HG03159 (cell line): ENCODE measurements at regions not wholly inside any gene's neighbourhood (a gene's known extent, or its start where the extent isn't known, plus 50 kb on each side); places are given as distances from the start of the nearest gene placed in this dataset.

Experiments
- ATAC-seq: cut with Tn5 transposase; IDR thresholded peaks from one replicate; pipeline ENCODE4 v1.9.1; 2021; ENCODE audit warnings: mild to moderate bottlenecking, moderate library complexity; ENCODE audit not compliant: unreplicated experiment

- ATAC-seq: no peak
These were observed 362.6 kb downstream of the LRIG3 start for GRCh38 chr12:58557661-58558060.

GRCh38 chr12:58563621-58564020 lies 356.7 kb downstream of the LRIG3 start:
- ATAC-seq: no peak

GRCh38 chr12:58564721-58565120 lies 355.6 kb downstream of the LRIG3 start:
- no peak for ATAC-seq

GRCh38 chr12:58566599-58566998 lies 353.7 kb downstream of the LRIG3 start:
- ATAC-seq: no peak

GRCh38 chr12:58567189-58567588 lies 353.1 kb downstream of the LRIG3 start:
- ATAC-seq: no peak

- no peak for ATAC-seq
These were observed 349.9 kb downstream of the LRIG3 start for GRCh38 chr12:58570411-58570810.

GRCh38 chr12:58575256-58575655 lies 345.0 kb downstream of the LRIG3 start:
- no peak for ATAC-seq

GRCh38 chr12:58576081-58576480 lies 344.2 kb downstream of the LRIG3 start:
- no peak for ATAC-seq

- ATAC-seq: no peak
These were observed 343.4 kb downstream of the LRIG3 start for GRCh38 chr12:58576916-58577315.

GRCh38 chr12:58580095-58580494 lies 340.2 kb downstream of the LRIG3 start:
- ATAC-seq: no peak

- ATAC-seq: no peak
These were observed 336.8 kb downstream of the LRIG3 start for GRCh38 chr12:58583529-58583928.

GRCh38 chr12:58583940-58584339 lies 336.4 kb downstream of the LRIG3 start:
- no peak for ATAC-seq

- ATAC-seq: no peak
These were observed 335.4 kb downstream of the LRIG3 start for GRCh38 chr12:58584880-58585279.

- ATAC-seq: no peak
These were observed 333.5 kb downstream of the LRIG3 start for GRCh38 chr12:58586762-58587161.

- ATAC-seq: no peak
These were observed 331.5 kb downstream of the LRIG3 start for GRCh38 chr12:58588770-58589169.

GRCh38 chr12:58592475-58593207 lies 327.7 kb downstream of the LRIG3 start:
- no peak for ATAC-seq

GRCh38 chr12:58593557-58594304 lies 326.6 kb downstream of the LRIG3 start:
- ATAC-seq: no peak

GRCh38 chr12:58596381-58596780 lies 323.9 kb downstream of the LRIG3 start:
- no peak for ATAC-seq

- no peak for ATAC-seq
These were observed 318.8 kb downstream of the LRIG3 start for GRCh38 chr12:58601529-58601928.

GRCh38 chr12:58602179-58602578 lies 318.1 kb downstream of the LRIG3 start:
- no peak for ATAC-seq

GRCh38 chr12:58602736-58603135 lies 317.6 kb downstream of the LRIG3 start:
- no peak for ATAC-seq

- ATAC-seq: no peak
These were observed 312.5 kb downstream of the LRIG3 start for GRCh38 chr12:58607805-58608204.
